Fibroblast of skin of left biceps (primary cell): ENCODE measurements at regions not wholly inside any gene's neighbourhood (a gene's known extent, or its start where the extent isn't known, plus 50 kb on each side); places are given as distances from the start of the nearest gene placed in this dataset.

Experiments used
- DNase-seq, 2 experiments: peaks; one replicate each; pipeline ENCODE4 v3.0.0-alpha.2; 2013; ENCODE audit warnings: low read depth in 2 of 2

- DNase-seq, result no peak
These were observed 521.0 kb downstream of the FUT8 start for GRCh38 chr14:65933400-65934069.

DNA sequence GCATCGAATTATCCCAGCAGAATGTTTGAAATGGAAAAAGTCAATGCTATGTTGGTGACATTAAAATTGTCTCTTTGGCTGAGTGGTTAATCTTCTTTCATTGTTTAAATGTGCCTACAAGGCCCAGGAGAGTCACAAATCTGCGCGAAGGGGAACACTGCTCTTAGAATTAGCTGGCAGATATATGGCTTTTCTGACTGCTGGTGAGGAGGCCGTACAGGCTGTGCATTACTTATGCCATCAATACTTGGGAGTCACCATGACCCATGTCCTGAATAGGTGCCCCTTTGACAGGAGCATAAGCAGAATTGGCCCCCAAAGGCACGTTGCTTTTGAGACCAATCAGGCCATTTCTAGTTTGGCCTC, 521.5 kb downstream of the FUT8 start:
- no peak for DNase-seq

DNA sequence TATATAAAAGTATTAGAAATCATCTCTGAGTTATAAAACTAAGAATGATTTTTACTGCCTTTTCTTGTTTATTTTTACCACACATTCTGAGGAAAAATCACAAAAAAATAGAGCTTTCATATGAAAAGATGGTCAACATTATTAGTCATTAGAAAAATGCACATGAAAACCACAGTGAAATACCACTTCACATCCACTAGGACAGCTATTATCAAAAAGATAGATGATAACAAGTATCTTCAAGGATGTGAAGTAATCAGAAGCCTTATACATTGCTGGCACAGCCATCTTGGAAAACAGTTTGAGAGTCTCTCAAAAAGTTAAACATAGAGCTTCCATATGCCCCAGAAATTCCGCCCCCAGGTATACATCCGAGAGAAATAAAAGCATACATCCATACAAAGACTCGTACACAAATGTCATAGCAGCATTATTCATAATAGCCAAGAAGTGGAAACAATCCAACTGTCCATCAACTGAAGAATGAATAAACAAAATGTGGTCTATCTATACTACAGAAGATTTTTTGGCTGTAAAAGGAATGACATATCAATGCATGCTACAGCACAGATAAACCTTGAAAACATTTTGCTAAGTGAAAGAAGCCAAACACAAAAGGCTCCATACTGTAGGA, 523.9 kb downstream of the FUT8 start:
- DNase-seq, result no peak

DNA sequence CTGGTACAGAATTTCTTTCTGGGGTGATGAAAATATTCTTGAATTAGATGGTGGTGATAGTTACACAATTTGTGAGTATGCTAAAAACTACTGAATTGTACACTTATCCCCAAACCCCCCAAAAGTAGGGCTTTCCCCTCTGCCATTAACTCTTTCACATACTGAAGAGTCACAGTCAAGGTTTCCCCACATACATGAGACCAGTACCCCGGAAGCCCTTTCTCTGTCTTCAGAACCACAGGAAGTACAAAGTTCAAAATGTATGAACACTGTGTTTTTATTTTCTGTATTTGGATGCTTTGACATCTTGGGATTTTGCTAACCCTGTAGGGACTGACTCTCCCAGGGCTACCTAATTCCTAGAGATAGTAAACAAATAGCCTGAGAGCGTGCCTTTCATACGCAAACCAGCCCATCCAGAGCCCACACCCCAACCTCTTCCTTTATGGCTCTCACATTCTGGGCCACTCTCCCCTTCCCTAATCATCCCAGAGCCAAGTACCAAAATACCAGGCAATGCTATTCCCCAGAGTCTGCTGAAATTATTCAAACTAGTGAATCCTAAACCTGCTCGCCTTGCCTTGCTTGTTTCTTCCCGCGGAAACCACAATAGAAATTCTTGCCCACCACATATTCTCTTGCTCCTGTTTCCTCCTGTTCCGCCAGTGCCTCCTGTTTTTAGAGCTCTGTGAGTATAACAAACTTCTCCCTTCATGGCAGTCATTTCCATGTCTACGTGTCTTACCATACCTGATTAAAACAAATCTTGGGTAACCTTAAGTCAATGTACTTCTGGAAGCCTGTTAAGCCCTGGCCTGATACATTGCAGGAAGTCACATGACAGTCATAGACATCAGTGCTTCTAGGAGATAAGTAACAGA, 524.8 kb downstream of the FUT8 start:
- no peak for DNase-seq

DNA sequence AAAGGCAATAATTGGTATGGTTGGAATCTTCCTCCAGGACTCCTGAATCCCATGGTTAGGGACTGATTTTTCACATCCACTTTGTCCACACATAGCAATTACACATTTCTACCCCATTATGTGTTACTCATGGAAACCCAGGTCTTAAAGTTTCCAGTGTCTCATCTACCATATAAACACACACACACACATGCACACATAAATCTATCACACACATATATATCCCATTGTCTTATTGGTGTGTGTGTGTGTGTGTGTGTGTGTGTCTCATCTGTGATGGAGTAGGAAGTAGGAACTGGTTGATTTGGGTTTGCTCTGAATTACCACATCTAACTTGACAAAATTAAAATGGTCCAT, 525.4 kb downstream of the FUT8 start:
- DNase-seq, result no peak

DNA sequence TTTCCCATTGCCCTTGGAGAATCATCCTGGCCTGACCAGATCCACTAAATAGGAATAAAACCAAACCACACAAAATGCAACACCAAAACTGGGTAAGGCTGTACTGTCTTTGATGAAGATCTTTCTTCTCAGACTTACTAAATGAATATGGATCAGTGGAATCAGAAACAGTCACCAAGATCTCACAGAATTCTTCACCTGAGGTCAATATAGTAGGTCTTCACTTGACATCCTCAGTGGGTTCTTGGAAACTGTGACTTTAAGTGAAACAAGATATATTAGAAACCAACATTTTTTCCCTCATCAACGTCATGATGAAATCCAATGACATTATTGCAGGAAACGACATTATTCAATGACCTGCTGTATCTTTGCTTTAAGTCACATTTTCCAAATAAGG, 526.2 kb downstream of the FUT8 start:
- DNase-seq, result no peak

DNA sequence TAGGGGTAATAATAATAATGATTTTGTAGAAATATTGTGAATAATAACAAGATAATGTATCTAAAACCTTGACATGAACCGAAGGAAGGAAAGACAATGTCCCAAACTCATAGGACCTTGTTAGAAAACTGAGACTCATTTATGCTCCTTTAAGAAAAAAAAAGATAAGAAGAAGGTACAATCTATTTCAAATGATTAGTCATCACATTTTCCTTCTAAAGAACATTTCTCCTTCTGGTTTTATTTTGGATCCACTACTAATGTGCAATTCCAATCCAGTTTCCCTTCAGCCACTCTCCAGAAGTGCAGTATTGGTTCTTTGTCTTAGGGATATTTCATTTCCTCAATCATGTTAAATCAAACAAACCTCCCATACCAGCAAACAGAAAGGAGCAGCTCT, 526.7 kb downstream of the FUT8 start:
- no peak for DNase-seq

- DNase-seq, result no peak
These were observed 527.7 kb downstream of the FUT8 start for GRCh38 chr14:65940056-65940735.

- DNase-seq, result no peak
These were observed 528.6 kb downstream of the FUT8 start for GRCh38 chr14:65941091-65941490.

GRCh38 chr14:65943150-65943549, 530.6 kb downstream of the FUT8 start:
- DNase-seq, result no peak

DNA sequence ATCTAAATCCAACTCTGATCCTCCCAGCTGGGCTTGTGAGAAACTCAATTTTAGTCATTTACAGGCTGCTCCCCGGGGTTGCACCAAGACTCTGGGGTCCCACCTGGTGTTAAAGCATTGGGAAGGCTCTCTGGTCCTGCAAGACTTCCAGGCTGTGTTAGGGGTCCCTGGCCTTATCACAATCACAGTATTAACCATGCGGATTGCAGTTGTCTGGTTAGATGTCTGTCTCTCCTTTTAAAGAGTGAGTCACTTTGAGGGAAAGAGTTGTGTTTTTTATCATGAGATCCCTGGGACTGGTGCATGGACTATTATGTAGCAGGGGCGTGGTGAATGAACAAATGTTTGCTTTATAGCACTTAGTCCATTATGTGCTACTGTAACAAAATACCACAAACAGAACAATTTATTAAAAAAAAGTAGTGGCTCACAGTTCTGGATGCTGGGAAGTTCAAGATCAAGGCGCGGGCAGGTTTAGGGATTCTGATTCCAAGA, 531.4 kb downstream of the FUT8 start:
- no peak for DNase-seq

- DNase-seq, result no peak
These were observed 532.8 kb downstream of the FUT8 start for GRCh38 chr14:65945327-65945726.

GRCh38 chr14:65946494-65946893, 534.0 kb downstream of the FUT8 start:
- no peak for DNase-seq

DNA sequence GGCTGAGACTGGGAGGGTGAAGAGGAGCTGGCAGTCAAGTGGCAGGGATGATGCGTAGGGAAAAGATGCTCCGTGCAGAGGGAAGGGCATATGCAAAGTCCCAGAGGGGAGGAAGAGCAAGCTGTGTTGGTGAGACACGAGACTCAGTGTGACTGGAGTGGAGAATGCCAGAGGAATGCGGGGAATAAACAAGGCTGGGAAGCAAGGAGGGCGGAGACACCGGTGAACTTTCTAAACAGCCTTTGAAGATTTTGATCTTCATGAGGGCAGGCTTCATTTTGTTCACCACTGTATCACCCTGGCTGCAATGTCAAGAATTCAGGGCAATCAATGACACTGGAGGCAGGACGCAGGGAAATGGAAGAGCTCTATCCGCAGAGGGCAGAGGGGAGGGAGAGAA, 535.8 kb downstream of the FUT8 start:
- DNase-seq, result no peak

DNA sequence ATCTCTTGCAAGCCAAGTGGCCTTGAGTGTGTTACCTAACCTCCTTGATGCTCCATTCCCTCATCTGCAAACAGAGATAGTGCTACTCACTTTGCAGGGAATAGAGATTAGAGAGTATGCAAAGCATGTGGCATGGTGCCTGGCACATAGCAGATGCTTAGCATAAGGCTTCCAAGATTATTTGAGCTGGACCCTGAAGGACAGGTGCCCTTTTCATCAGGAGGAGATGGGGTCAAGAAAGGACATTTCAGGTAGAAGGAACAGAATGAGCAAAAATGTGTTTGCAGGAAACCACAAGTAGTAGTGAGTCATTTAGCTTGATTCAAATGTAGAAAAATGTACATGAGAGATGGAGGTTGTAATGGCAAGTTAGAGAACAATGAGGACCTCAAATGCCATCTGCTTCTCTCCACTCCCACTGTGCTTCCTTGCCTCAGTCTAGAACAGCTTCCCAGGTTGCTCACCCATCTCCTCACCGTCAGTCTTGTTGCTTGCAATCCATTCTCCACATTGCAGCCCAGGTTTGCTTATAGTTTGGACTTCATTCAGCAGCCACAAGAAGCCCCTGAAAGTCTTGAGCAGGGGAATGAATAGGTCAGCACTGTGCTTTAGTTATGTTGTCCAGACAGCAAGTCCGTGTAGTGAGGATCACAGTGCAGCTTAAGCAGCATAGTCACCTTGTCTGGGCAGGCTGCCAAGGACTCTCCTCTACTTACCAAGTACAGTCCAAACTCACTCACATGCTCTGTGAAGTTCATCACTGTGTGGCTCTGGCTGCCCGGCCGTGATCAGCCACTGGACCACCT, 536.3 kb upstream of the CCDC196 start:
- no peak for DNase-seq

DNA sequence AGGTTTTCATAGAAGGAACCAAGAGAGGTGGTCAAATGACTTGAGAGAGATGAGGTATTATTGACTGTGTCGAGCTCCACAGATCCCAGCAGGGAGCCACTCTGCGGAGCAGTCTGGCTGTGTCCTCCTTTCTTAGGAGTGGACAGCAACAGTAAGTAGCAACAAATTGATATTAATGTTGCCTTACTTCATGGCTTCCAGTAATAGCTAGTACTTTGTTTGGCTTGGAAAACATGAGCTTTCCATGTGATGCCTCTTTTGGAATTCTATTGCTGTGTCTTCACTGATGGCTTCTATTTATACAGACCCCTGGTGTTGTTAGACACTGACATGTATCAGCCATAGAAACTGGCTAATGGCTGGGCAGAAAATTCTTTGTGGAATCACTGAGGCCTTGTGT, 531.2 kb upstream of the CCDC196 start:
- DNase-seq, result no peak

DNA sequence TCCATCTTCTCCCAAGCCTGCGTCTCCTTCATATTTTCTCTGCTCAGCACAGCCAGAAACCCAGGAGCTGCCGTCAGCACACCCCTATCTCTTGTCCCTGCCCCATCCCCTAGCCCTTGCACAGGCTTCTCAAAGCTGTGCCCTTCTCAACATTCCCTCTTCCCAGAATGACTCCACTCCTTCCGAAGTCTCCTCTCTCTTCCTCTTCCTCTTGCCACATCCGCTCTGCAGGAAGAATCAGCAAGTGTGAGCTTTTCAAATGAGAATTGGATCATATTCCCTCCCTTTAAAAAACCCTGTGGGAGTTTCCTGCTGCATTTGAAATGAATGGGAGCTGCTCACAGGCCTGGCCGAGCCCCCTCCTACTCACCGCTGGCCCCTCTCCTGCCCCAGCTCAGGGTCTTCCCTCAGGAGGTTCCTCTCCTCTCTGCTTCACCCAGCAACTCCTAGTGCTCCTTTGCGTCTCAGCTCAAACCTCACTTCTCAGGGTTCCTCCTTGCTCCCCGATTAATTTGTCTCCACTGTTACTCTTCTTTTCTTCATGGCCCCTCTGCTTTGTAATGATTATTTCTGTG, 528.5 kb upstream of the CCDC196 start:
- DNase-seq, result no peak

GRCh38 chr14:65958664-65959562, 527.3 kb upstream of the CCDC196 start:
- DNase-seq, result no peak

DNA sequence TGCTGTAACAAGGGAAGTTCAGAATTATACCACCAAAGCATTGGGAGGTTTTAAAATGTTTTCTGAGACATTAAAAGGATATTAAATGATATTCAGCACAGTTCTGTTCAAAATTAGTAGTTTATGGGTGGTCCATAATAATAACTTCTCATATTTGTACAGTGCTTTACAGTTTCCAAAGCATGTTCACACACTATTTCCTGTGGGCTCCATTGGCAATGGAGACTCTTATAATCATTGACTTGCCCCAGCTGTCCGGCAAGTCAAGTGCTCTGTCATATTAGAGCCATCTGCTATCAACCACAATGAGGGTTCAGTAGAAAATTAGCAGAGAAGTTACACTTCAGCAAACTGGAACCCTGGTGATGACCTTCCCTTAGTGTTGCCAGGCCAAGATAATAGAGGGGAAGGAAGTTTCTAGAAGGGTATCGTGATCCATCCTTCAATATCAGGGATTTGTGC, 526.6 kb upstream of the CCDC196 start:
- no peak for DNase-seq

GRCh38 chr14:65961004-65961403, 525.2 kb upstream of the CCDC196 start:
- no peak for DNase-seq
